MCF 10A (cell line): ENCODE measurements at regions not wholly inside any gene's neighbourhood (a gene's known extent, or its start where the extent isn't known, plus 50 kb on each side); places are given as distances from the start of the nearest gene placed in this dataset.

Source experiments
- BruUV-seq: library from RNA; stranded (reverse); fragments of 400-500 nt; replicated peaks from 2 replicates; lab custom pipeline; 2021; lab: Mats Ljungman, UMichigan
- CTCF ChIA-PET: fragments of 300-600 bp; sonication (Branson Sonifier 250); formaldehyde crosslinking; extraction: SDS; loops from one replicate; lab custom pipeline; 2021; ENCODE audit warnings: antibody characterized with exemption, inconsistent platforms; lab: Yijun Ruan, JAX
- POLR2A ChIA-PET: fragments of 300-600, 350-650 bp; sonication (Branson Sonifier 250); formaldehyde crosslinking; extraction: SDS; loops from one replicate; lab custom pipeline; 2020; ENCODE audit warnings: antibody characterized with exemption, inconsistent platforms; lab: Yijun Ruan, JAX
- DNase-seq: peaks from one replicate; pipeline ENCODE4 v3.0.0-alpha.2; 2018; ENCODE audit not compliant: unreplicated experiment
- H3K27ac Mint-ChIP-seq: one replicate; pipeline ENCODE4 v1.8.0; 2022; ENCODE audit warnings: mild to moderate bottlenecking, low read depth, mixed read lengths; ENCODE audit not compliant: unreplicated experiment
- H3K27me3 Mint-ChIP-seq: one replicate; pipeline ENCODE4 v1.8.0; 2022; ENCODE audit warnings: mixed read lengths; ENCODE audit not compliant: insufficient read depth, unreplicated experiment
- H3K36me3 Mint-ChIP-seq: one replicate; pipeline ENCODE4 v1.8.0; 2022; ENCODE audit warnings: mild to moderate bottlenecking, moderate library complexity, mixed read lengths; ENCODE audit not compliant: insufficient read depth, unreplicated experiment
- H3K4me1 Mint-ChIP-seq: one replicate; pipeline ENCODE4 v1.8.0; 2022; ENCODE audit warnings: mixed read lengths; ENCODE audit not compliant: insufficient read depth, unreplicated experiment
- H3K4me3 Mint-ChIP-seq: one replicate; pipeline ENCODE4 v1.8.0; 2022; ENCODE audit warnings: mild to moderate bottlenecking, moderate library complexity, mixed read lengths; ENCODE audit not compliant: unreplicated experiment
- H3K9me3 Mint-ChIP-seq: one replicate; pipeline ENCODE4 v1.8.0; 2022; ENCODE audit warnings: mixed read lengths; ENCODE audit not compliant: unreplicated experiment
- intact Hi-C: fragments of 100-400 bp; cut with micrococcal nuclease; formaldehyde crosslinking; loops from 2 replicates; pipeline ENCODE4 v1.14.1; 2022
- TF ChIP-seq, protein P1 (sequence below): fragments of 200-600 bp; IDR thresholded peaks from one replicate; pipeline ENCODE4 v1.8.0; 2022; ENCODE audit warnings: antibody characterized with exemption, mild to moderate bottlenecking; ENCODE audit not compliant: unreplicated experiment

DNA sequence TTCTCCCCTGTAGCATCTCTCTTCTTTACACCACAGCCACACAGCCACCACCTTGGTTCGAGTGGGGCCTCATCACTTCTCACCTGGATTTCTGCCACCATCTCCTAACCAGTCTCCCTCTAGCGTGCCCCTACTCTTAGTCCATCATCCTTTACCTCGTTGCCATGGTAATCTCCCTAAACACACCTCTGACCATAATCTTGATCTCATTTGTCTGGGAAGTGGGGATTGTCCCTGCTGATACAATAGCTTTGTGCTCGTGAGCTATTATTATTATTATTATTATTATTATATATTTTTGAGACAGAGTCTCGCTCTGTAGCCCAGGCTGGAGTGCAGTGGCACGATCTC lies 76.5 kb upstream of the HSPA9 start:
- intact Hi-C loops = loop anchor here (2.0 kb wide), 2 partner anchors 73 to 103 kb away; no protein-coding TSS in a partner anchor
- ChIA-PET CTCF (interaction anchor here (0.6 to 3.2 kb wide), 8 partner anchors 10 to 144 kb away, joined by 3 to 23 read pairs (median 4); no protein-coding TSS in a partner anchor), POLR2A (interaction anchor here (0.7 to 1.0 kb wide), 2 partner anchors 21 to 38 kb away, joined by 3 read pairs; no protein-coding TSS in a partner anchor)
- H3K9me3 Mint-ChIP-seq = no peaks in the 10 kb centered on the region
- no peak for DNase-seq
- H3K4me3 Mint-ChIP-seq = no peak overlapping the region
- TF ChIP-seq, protein P1, sequence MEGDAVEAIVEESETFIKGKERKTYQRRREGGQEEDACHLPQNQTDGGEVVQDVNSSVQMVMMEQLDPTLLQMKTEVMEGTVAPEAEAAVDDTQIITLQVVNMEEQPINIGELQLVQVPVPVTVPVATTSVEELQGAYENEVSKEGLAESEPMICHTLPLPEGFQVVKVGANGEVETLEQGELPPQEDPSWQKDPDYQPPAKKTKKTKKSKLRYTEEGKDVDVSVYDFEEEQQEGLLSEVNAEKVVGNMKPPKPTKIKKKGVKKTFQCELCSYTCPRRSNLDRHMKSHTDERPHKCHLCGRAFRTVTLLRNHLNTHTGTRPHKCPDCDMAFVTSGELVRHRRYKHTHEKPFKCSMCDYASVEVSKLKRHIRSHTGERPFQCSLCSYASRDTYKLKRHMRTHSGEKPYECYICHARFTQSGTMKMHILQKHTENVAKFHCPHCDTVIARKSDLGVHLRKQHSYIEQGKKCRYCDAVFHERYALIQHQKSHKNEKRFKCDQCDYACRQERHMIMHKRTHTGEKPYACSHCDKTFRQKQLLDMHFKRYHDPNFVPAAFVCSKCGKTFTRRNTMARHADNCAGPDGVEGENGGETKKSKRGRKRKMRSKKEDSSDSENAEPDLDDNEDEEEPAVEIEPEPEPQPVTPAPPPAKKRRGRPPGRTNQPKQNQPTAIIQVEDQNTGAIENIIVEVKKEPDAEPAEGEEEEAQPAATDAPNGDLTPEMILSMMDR = no peak
- no peaks in the 10 kb centered on the region for H3K4me1 Mint-ChIP-seq
- H3K36me3 Mint-ChIP-seq = no peaks in the 10 kb centered on the region
- H3K27ac Mint-ChIP-seq = no peak overlapping the region
- BruUV-seq = no TSS peak
- no peaks in the 10 kb centered on the region for H3K27me3 Mint-ChIP-seq

DNA sequence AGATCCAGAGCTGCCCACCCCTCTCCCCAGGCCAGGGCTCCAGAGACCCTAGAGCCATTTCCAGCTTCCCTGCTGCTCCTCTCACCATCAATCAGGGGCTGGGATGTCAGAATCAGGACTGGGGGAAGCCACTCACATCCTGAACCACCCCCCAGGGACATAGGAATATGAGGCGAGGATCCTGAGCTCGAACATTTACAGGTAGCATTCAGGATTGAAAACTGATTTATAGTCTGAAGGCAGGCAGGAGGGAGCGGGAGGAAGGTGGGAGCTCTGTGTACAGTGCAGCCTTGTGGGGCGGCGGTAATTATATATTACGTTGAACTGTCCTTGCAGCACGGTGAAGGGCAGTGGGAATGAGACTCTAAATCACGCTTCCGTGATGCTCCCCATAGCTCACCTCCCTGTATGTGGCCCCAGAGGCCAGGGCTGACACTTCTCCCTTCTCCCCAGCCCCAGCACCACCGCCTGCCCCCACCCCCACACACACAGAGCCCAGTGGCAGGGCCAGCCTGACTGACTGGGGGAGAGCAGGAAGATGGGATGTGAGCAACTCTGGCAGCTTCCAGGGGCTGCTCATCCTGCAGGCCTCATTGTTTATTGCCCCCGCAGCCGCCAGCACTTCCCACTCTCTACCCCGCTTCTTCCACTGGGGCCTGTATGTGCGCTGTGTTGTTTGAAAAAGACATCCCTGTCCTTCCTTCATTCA lies 76.0 kb upstream of the HSPA9 start:
- DNase-seq = no peak
- Mint-ChIP-seq H3K27me3 (no peaks in the 10 kb centered on the region), H3K4me1 (no peaks in the 10 kb centered on the region), H3K27ac (no peak overlapping the region), H3K4me3 (no peak overlapping the region), H3K9me3 (no peaks in the 10 kb centered on the region), H3K36me3 (no peaks in the 10 kb centered on the region)
- intact Hi-C loops = no loop called here
- ChIA-PET CTCF (interaction anchor here (0.6 to 3.9 kb wide), 9 partner anchors 11 to 611 kb away, joined by 3 to 23 read pairs (median 5); no protein-coding TSS in a partner anchor), POLR2A (interaction anchor here (0.7 to 1.8 kb wide), 2 partner anchors 38 to 74 kb away, joined by 3 to 4 read pairs; no protein-coding TSS in a partner anchor)
- no TSS peak for BruUV-seq
- TF ChIP-seq, protein P1 = no peak

DNA sequence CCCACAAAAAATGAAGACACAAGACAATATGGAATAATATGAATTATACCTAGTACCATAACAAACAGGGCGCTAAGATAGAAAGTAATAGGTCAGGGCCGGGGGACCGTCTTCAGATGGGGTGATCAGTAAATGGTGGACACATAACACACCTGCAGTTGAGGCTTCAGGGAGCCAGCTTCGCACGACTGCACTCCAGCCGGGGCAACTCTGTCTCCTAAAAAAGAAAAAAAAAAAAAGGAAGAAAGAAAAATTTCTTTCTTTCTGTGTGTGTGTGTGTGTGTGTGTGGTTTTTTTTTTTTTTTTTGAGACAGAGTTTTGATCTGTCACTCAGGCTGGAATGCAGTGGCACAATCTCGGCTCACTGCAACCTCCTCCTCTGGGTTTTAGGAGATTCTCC lies 75.0 kb upstream of the HSPA9 start:
- DNase-seq = no peak
- CTCF ChIA-PET = interaction anchor here (0.6 to 3.9 kb wide), 4 partner anchors 8 to 612 kb away, joined by 3 to 22 read pairs (median 10); no protein-coding TSS in a partner anchor
- Mint-ChIP-seq H3K27me3 (no peaks in the 10 kb centered on the region), H3K9me3 (no peaks in the 10 kb centered on the region), H3K4me1 (no peaks in the 10 kb centered on the region), H3K4me3 (no peak overlapping the region), H3K27ac (no peak overlapping the region), H3K36me3 (no peaks in the 10 kb centered on the region)
- intact Hi-C loops = no loop called here
- POLR2A ChIA-PET = interaction anchor here (0.6 to 1.8 kb wide), 4 partner anchors 53 to 514 kb away, joined by 3 to 4 read pairs (median 4); no protein-coding TSS in a partner anchor
- TF ChIP-seq, protein P1 = no peak
- BruUV-seq = no TSS peak

DNA sequence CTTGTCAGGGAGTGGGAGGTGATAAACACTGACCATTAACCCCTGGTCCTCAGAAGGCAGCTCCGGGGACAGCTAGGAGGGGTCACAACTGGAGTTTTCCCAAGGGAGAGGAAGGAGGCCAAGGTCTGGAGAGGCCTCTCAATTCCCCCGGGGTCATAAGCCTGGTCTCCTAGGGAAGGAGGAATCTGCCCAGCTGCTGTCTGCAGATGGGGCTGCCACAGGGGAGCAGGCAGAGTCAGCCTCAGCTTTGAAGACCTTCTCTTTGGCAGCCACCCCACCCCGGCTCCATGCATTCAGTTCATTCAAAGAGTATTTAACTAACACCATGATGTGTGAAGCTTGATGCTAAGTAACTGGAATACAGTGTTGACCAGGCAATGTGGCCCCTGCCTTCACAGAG lies 74.6 kb upstream of the HSPA9 start:
- Mint-ChIP-seq H3K4me1 (no peaks in the 10 kb centered on the region), H3K36me3 (no peaks in the 10 kb centered on the region), H3K27ac (no peak overlapping the region), H3K27me3 (no peaks in the 10 kb centered on the region), H3K9me3 (no peaks in the 10 kb centered on the region), H3K4me3 (no peak overlapping the region)
- BruUV-seq = no TSS peak
- CTCF ChIA-PET = interaction anchor here (0.6 to 3.9 kb wide), 8 partner anchors 10 to 612 kb away, joined by 3 to 22 read pairs (median 4); no protein-coding TSS in a partner anchor
- no peak for DNase-seq
- POLR2A ChIA-PET = interaction anchor here (0.5 to 1.8 kb wide), 6 partner anchors 53 to 514 kb away, joined by 3 to 5 read pairs (median 4); no protein-coding TSS in a partner anchor
- intact Hi-C loops = loop anchor here (10.0 kb wide), 1 partner anchor 175 kb away; no protein-coding TSS in a partner anchor
- TF ChIP-seq, protein P1 = no peak
